GM21786 (cell line): ENCODE measurements at regions not wholly inside any gene's neighbourhood (a gene's known extent, or its start where the extent isn't known, plus 50 kb on each side); places are given as distances from the start of the nearest gene placed in this dataset.
"Not testable (repeated sequence)": the region's sequence is repeated elsewhere in the genome, so short reads cannot be mapped to it uniquely, and the experiment has no call there.

Source experiments
- ATAC-seq: cut with Tn5 transposase; IDR thresholded peaks from one replicate; pipeline ENCODE4 v1.9.1; 2021; ENCODE audit not compliant: unreplicated experiment

- not testable (repeated sequence) for ATAC-seq
Observed at GRCh38 chr2:111315188-111315917, 194.6 kb downstream of the BCL2L11 start.

GRCh38 chr2:111316221-111316741 lies 195.6 kb downstream of the BCL2L11 start:
- ATAC-seq: not testable (repeated sequence)

- ATAC-seq: not testable (repeated sequence)
Observed at GRCh38 chr2:111316881-111317549, 196.3 kb downstream of the BCL2L11 start.

- ATAC-seq: not testable (repeated sequence)
Observed at GRCh38 chr2:111319552-111319951, 198.8 kb downstream of the BCL2L11 start.

- ATAC-seq: not testable (repeated sequence)
Observed at GRCh38 chr2:111320264-111320663, 199.6 kb downstream of the BCL2L11 start.

GRCh38 chr2:111320965-111321364 lies 200.3 kb downstream of the BCL2L11 start:
- ATAC-seq: not testable (repeated sequence)

- ATAC-seq: not testable (repeated sequence)
Observed at GRCh38 chr2:111323384-111323783, 202.7 kb downstream of the BCL2L11 start.

GRCh38 chr2:111327726-111328125 lies 207.0 kb downstream of the BCL2L11 start:
- ATAC-seq: not testable (repeated sequence)

- not testable (repeated sequence) for ATAC-seq
Observed at GRCh38 chr2:111329309-111329708, 208.6 kb downstream of the BCL2L11 start.

GRCh38 chr2:111331099-111331724 lies 210.5 kb downstream of the BCL2L11 start:
- not testable (repeated sequence) for ATAC-seq

GRCh38 chr2:111335220-111335907 lies 214.7 kb downstream of the BCL2L11 start:
- not testable (repeated sequence) for ATAC-seq

- ATAC-seq: not testable (repeated sequence)
Observed at GRCh38 chr2:111338474-111338873, 217.8 kb downstream of the BCL2L11 start.

GRCh38 chr2:111339476-111339875 lies 218.8 kb downstream of the BCL2L11 start:
- not testable (repeated sequence) for ATAC-seq

GRCh38 chr2:111344590-111344989 lies 223.9 kb downstream of the BCL2L11 start:
- ATAC-seq: not testable (repeated sequence)

- not testable (repeated sequence) for ATAC-seq
Observed at GRCh38 chr2:111345439-111345838, 224.7 kb downstream of the BCL2L11 start.

GRCh38 chr2:111346018-111346930 lies 225.6 kb downstream of the BCL2L11 start:
- ATAC-seq: not testable (repeated sequence)

GRCh38 chr2:111347695-111348094 lies 227.0 kb downstream of the BCL2L11 start:
- ATAC-seq: not testable (repeated sequence)

- ATAC-seq: not testable (repeated sequence)
Observed at GRCh38 chr2:111348316-111348715, 227.6 kb downstream of the BCL2L11 start.

GRCh38 chr2:111355022-111355817 lies 234.5 kb downstream of the BCL2L11 start:
- ATAC-seq: not testable (repeated sequence)
